ENCODE measurements at regions not wholly inside any gene's neighbourhood (a gene's known extent, or its start where the extent isn't known, plus 50 kb on each side); places are given as distances from the start of the nearest gene placed in this dataset.

DNA sequence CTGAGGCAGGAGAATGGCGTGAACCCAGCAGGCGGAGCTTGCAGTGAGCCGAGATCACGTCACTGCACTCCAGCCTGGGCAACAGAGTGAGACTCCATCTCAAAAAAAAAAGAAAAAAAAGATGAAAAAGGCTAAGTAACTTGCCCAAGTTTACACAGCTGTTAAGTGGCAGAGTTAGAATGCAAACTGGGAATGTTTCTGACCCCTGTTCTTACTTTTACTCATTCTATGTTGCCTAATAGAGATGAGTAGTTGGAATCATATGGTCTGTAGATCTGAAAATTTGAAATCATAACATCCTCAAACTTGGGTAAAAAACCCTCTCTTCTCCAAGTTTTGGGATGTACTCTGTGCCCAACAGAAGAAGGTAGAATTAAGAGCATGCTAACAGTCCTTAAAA is 235.8 kb upstream of the RFC3 start:
- H3K4me2 ChIP-seq (ENCODE audit: control insufficient read depth, insufficient read depth), result no peak overlapping the region
- no CpG with 5 or more reads among the region's 4 CpGs for WGBS (ENCODE audit: insufficient coverage, insufficient replicate concordance, low lambda C conversion rate, missing lambda C conversion rate)
- H3K9ac ChIP-seq (ENCODE audit: control insufficient read depth, insufficient read depth, low read length), result no peak overlapping the region
- H3K36me3 ChIP-seq (ENCODE audit: control insufficient read depth in 2 of 2, insufficient read depth in 2 of 2, low read length in 1 of 2), result no peaks in the 10 kb centered on the region
- no peaks in the 10 kb centered on the region for H4K20me1 ChIP-seq (ENCODE audit: control insufficient read depth, insufficient read depth)
- H3K27me3 ChIP-seq (replicated peaks in 1 of 2; ENCODE audit: control insufficient read depth in 2 of 2, insufficient read depth in 2 of 2, low read length in 1 of 2), result no peaks in the 10 kb centered on the region
- no peak overlapping the region for H2AFZ ChIP-seq (ENCODE audit: control insufficient read depth, low read depth, low read length)
- POLR2A ChIA-PET, result no interaction called here
- FAIRE-seq, result no peak
- no peak for DNase-seq (ENCODE audit: low read depth, low spot score)
- no peak overlapping the region for H3K4me3 ChIP-seq
- in situ Hi-C loops (cut with MboI), result no loop called here
- H3K27ac ChIP-seq (ENCODE audit: control insufficient read depth, insufficient read depth), result no peak overlapping the region
- RAD21 ChIA-PET (ENCODE audit: unreplicated experiment), result no interaction called here
- intact Hi-C loops (cut with micrococcal nuclease; ENCODE audit: unreplicated experiment), result no loop called here
- ATAC-seq, result no peak
- H3K4me1 ChIP-seq (ENCODE audit: control insufficient read depth, insufficient read depth, low read length), result no peaks in the 10 kb centered on the region
- SMC1A ChIA-PET (ENCODE audit: uncharacterized antibody, unreplicated experiment), result interaction anchor here (1.4 kb wide), 1 partner anchor 22 kb away, joined by 3 read pairs; no protein-coding TSS in a partner anchor
- no peaks in the 10 kb centered on the region for H3K79me2 ChIP-seq (ENCODE audit: control insufficient read depth, insufficient read depth, low read length)
- no TSS peak for BruUV-seq (replicated peaks)
- CTCF ChIA-PET, result interaction anchor here (1.4 to 1.9 kb wide), 2 partner anchors 13 to 16 kb away, joined by 6 to 8 read pairs; no protein-coding TSS in a partner anchor
- no peaks in the 10 kb centered on the region for H3K9me3 ChIP-seq (replicated peaks; ENCODE audit: control insufficient read depth, insufficient read depth, low read length)
- TF ChIP-seq MYC (IDR thresholded peaks at IDR 0.05; ENCODE audit: insufficient read depth, insufficient read length, insufficient replicate concordance, low read length, severe bottlenecking), result no peak
- TF ChIP-seq, protein P1, sequence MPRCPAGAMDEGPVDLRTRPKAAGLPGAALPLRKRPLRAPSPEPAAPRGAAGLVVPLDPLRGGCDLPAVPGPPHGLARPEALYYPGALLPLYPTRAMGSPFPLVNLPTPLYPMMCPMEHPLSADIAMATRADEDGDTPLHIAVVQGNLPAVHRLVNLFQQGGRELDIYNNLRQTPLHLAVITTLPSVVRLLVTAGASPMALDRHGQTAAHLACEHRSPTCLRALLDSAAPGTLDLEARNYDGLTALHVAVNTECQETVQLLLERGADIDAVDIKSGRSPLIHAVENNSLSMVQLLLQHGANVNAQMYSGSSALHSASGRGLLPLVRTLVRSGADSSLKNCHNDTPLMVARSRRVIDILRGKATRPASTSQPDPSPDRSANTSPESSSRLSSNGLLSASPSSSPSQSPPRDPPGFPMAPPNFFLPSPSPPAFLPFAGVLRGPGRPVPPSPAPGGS (IDR thresholded peaks at IDR 0.05; ENCODE audit: borderline replicate concordance, insufficient read depth, low read depth, low read length, poor library complexity, severe bottlenecking), result no peak
- TF ChIP-seq MEF2B (IDR thresholded peaks at IDR 0.05; ENCODE audit: partially characterized antibody, poor library complexity, severe bottlenecking), result no peak
- TF ChIP-seq ZNF24 (IDR thresholded peaks at IDR 0.05), result no peak
- TF ChIP-seq STAT1 (conservative IDR thresholded peaks at IDR 0.05), result no peak
- no peak for TF ChIP-seq EP300 (IDR thresholded peaks at IDR 0.05; ENCODE audit: borderline replicate concordance in 1 of 2, control insufficient read depth in 1 of 2, low read depth in 2 of 2, low read length in 2 of 2)
- no peak for TF ChIP-seq RBBP5 (conservative IDR thresholded peaks at IDR 0.05)
- TF ChIP-seq HDGF (IDR thresholded peaks at IDR 0.05), result no peak
- no peak for TF ChIP-seq RELA (IDR thresholded peaks at IDR 0.05; ENCODE audit: borderline replicate concordance, partially characterized antibody)
- no peak for TF ChIP-seq NRF1 (conservative IDR thresholded peaks at IDR 0.05; ENCODE audit: low read depth, low read length)
- no peak for TF ChIP-seq PAX8 (IDR thresholded peaks at IDR 0.05)

Data from GM12878 (cell line).